Ammon's horn (tissue), 1 donor: ENCODE measurements at regions not wholly inside any gene's neighbourhood (a gene's known extent, or its start where the extent isn't known, plus 50 kb on each side); places are given as distances from the start of the nearest gene placed in this dataset.
A peak's percentile ranks its signal among the peaks of the same experiment; 100 is the strongest.

Source experiments
- DNase-seq: peaks from one replicate; pipeline ENCODE4 v3.0.0-alpha.2; 2016; ENCODE audit warnings: low spot score

DNA sequence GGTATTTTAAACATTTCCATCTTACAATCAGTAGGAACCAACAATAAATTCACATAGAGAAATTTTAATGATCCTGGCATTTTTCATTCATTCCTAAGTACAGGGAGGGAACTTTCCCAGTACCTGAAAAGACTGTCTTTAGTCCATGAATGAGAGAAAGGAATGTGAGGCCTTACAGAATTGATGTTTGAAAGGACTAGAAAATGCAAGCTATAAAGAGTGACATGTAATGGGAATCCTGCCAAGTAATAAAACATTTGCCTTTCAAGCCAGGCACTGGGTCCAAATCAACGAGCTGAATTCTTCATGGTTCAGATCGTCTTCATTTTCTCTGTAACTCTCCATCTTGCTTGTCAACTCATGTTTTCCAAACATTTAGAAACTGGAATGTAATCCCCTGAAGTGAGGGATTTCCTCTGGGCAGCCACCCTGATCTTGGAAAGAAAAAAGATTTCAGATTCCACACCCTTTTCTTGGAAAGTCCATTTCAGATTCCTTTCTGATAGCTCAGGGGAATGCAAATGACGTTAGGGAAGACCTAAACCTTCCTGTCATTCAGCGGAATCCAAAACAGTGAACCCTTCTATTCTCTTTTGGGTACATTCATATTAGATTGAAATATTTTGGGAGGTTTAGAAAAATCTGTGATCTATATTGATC lies 315.8 kb downstream of the SH3GL2 start:
- DNase-seq: no peak

DNA sequence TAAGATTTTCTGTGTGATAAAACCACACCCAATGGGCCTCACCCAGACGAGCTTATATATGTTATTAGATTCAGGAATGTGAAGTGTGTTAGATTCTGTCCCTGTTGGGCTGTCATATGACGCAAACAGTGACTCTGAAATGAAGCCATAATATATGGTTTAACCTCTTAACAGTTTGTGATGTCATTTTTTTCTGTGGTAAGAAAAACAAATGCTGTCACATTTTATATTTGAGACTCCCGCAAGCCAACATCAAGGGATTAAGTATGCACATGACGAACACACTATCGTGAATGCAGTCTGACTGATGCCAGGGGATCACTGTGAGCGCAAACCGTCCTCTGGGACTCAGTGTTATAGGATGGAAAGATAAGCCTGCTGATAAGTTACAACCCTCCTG lies 321.7 kb downstream of the SH3GL2 start:
- DNase-seq: no peak

DNA sequence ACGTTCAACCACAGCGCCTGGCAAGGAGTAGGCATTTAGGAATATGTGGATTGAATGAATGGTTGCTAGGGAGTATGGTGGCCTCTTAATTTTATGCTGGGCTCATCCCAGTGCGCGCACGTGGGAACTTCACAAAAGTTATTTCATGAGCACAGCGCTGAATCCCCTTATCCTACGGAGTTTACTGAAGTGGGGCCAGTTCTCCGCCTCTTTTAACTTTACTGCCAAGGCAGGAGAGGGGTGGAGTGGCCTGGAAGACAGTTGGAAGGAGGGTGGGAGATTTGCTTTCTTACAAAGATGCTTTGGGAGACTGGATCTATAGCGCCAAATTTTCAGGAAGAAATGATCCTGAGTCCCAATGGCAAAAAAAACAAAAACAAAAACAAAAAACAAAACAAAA lies 326.5 kb downstream of the SH3GL2 start:
- DNase-seq: no peak

DNA sequence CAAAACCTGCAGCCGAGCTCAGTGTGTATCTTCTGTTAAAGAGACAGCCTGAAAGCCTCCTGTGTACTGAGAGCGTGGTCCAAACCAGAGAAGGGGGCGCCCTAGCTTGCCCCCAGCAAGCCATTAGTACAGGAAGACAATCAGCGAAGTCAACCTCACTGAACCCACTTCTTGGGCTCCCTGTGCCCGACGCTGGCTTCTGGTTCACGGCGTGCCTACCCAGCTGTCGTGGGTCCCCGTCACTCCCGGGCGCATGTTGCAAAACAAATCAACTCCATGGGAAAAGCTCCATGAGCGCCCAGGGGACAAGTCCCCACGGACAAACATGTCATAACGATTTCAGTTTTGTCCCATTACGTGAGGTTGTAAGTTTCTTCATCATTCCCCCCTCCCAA lies 326.9 kb downstream of the SH3GL2 start:
- DNase-seq: no peak

DNA sequence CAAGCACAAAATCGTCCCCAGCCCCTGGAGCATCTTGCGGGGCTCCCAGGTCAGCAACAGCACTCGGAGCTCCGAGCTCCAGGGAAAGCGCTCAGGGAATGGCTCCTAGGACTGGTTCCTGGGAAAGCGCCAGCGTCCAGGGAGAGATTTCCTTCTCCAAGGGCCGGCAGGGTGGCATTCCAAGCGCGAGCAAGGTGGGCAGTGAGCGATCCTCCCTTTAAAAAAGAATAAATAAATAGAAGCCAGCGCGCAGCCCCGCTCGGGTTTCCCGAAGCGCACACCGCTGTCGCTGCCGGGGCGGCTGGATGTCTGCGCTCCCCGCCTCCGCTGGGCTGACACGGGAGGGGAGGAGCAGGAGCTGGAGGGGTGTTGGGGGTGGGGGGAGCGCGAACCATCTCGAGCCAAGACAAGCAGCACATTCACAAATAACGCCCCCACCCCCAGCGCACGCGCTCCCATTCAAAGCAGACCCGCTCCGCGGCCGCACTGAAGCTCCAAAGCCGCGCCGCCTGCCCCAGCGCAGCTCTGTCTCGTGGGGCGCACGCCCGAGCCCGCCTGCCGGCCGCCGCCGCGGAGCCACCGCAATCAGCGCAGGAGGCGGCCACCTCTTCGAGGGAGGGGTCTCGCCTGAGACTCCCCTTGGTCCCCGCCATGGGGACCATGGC lies 327.4 kb downstream of the SH3GL2 start:
- peak; percentile 10 for DNase-seq

DNA sequence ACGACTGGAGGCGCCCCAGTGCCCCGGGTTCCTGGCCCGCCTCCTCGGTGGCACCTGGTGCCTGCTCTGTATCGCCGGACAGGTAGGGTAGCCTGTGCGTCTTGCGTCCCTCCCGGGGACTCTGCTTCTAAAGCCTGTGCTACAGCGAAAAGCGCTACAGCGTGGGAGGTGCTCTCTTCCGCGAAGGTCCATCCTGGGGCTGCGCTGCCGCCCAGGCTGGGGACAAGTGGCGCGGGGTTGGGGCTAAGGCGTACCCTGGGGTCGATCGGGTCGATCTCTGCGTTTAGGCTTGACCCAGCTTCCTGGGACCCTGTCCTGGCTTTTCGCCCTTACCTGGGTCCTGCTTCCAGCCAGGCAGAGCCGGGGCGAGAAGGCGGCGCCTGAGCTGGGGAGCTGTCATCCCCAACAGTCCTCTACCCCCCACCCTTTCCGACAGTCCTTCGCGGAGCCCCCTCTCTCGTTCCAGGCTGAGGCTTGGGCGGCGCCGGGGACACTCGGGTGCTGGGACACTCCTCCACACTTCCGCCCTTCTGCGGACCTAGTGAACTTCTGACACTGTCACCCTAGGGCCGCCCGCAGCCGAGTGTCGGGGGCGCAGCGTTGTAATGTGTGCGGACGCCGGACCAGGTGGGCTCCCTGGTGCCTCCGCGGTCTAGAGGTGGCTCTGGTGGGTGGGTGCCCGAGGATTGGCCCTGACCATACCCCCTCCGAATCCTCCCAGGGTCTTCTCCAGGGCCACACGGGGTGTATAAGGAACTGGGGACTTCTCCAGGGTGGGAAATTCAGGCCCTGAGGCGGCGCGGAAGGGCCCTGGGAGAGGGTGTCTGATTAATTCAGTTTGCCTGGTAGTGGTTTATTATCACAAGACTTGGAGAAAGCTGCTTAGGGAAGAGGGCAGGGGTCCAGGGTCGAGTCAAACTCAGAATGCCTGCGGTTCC lies 328.2 kb downstream of the SH3GL2 start:
- DNase-seq: no peak

DNA sequence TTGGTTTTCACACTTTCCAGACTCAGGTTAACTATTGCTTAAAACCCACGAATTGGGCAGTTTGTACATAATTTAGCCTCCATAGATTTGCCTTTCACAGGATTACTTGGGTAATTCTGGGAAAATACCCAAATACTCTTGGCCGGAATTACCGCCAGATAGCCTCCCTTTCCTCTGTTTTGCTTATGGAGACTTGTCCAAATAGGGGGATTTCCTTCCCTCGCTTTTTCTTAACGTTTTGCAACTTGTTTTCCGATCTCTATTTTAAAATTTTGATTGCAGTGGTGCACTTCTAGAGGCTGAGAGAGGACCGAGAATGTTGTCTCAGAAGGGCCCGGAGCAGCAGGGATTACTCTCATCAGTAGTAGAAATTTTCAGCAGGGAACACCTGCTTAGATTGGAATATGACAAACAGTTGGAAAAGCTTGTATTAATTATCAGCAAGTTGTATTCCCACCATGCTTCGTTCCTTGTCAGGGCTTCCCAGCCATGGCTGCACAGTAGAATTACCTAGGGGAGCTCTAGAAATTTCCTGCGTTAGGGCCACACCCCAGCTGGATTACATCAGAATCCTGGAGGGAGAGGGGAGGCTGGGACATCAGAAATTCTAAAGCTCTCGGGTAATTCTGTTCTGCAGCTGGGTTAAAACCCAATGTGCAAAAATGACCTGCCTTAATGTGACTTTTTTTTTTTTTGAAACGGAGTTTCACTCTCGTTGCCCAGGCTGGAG lies 329.1 kb downstream of the SH3GL2 start:
- no peak for DNase-seq

DNA sequence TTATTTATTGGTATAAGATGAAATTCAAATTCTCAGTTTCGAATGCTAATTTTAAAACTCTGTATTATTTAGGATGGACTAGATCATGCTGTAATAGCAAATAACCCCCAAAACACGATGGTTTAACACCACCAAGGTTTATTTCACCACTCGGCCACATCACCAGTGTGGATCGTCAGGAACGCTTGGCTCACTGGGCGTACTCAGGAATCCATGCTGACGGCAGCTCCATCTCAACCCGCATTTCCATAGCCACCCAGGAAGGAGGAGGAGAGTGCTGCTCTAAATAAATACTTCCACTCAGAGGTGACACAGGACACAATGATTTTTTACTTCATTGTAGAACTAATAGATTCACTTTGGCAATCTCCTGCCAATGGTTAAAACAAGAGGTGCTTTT lies 347.4 kb downstream of the SH3GL2 start:
- DNase-seq: no peak

DNA sequence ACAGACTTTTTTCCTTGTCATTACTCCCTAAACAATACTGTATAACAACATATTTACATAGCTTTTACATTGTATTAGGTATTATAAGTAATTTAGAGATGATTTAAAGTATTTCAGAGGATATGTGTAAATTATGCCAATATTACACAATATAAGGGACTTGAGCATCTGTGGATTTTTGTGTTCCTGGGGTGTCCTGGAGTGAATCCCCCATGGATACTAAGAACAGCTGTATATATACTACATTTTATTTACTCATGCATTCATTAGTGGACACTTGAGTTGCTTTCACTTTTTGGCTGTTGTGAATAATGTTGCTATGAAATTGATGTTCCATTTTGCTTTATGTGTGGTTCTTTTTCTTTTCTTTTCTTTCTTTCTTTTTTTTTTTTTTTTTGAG lies 348.8 kb downstream of the SH3GL2 start:
- DNase-seq: no peak

DNA sequence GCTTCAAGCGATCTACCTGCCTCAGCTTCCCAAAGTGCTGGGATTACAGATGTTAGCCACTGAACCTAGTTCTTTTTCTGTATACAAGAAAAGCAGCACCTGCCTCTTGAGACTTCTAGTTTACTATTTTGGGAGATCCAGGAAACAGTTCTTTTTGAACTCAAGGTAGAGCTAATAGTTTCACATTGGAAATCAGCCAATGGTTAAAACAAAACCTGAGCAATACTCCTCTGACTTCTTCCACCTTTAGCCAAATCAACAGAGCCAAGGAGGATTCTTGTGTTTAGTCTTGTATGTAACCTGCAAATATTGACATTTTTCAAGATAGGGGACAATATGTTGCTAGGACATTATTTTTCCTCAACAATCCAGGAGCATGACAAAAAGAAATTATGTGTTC lies 349.4 kb downstream of the SH3GL2 start:
- DNase-seq: no peak

DNA sequence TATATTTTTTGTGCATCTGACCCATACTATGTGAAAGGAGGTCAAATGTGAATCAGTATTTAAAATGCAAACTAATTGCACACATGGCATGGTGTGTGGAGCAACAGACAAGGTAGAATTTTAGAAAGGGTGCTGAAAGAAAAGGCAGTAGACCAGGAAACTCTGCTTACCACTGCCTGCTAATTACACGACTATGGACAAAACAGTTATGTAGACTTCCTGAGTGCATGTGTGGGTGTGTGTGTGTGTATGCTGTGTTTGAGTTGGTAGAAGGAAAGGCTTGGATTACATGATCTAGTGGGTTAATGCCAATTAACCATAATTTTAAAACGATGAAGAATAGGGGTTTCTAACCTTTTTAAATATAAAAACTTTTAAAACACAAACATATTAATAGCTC lies 349.9 kb downstream of the SH3GL2 start:
- DNase-seq: no peak

DNA sequence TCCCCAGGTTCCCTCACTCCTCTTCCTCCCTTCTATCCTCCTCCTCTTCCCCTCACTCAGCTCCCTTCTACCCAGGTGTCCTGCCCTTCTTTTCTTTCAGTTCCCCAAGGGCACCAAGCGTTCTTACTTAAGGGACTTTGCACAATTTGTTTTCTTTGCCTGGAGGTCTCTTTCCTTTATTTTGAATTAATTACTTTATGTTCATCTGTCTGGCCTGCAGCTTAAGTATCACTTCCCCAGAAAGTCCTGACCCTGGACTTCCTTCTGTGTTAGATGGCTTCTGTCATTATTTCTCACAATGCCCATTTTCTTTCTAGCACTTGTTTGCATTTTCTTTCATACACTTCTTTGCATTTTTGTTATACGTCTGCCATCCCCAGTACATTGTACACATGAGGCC lies 350.6 kb downstream of the SH3GL2 start:
- no peak for DNase-seq

DNA sequence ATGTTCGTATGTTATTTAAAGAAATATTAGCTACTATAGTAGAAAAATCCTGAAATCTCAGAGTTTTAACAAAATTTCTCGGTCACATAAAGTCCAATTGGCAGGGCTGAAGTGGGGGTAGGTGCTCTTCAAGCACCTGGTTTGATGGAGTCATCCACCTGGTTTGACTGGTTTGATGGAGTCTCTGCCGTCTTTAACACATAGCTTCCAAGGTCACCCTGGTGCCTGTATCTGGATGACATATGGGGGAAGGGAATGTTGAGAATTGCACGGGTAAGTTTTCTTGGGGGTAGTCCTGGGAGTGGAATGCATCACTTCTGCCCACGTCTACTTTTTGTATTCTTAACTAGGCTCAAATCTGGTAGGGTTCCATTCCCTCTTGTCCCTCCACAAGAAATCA lies 351.2 kb downstream of the SH3GL2 start:
- DNase-seq: no peak

DNA sequence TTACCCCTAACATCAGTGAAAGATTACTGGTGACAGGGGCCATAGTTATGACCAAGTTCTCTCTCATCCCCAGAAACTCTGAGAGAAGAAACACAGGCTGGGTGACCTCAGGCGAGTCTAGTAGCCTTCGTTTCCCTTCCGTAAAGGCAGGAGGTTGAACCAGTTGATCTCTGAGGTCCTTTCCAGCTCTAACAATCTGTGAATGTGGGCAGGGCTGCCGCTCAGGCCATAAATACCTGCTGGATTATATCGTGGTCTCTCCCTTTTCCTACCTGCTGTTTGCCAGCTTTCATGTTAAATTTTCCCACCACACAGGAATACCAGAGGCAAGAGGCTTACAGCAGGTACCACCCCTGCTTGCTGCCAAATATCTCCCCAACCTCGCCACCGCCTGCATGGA lies 357.5 kb downstream of the SH3GL2 start:
- no peak for DNase-seq

DNA sequence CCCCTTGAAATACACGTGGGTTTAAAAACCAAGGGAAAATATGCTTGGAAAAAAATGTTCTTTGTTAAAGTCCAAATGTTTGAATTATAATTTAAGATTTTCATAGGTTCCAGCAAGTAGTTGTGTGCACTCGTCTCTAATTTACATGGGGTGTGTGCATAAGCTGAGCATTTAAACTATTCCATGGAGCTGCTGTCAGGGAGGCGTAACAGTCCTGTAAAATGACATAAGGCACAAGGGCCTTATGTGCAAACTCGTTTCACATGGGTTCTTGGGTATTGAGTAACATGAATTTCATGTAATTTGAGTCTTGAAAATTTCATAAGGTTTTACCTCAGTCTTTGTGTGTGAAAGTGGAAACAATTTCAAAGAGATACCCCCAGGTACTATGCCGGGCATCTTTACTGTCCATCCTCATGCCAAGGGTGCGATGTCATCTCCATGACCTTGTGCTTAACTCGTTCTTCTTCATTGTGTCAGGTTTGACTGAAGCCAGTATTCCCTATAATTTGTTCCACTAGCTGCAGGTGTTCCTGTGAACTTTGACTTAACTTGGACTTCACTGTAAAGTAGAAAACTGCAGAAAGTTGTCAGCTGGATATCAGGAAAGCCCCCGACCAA lies 359.3 kb downstream of the SH3GL2 start:
- no peak for DNase-seq

DNA sequence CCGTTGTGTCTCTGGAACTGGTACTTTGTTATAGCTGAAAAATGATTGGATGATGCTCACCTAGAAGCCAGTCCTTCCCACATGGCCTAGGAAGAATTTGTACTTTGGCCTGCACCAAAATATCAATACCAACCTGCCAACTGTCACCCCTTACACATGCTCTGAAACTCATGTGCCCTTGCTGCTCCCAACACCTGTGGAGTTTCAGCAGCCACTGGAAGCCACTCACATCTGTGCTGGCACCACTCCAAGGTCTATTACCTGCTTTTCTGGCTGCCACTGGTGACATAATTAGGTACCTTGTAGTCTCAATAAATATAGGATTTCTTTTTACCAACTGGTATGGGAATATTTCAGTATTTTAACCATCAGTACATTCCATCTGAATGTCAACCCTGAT lies 363.6 kb downstream of the SH3GL2 start:
- no peak for DNase-seq

DNA sequence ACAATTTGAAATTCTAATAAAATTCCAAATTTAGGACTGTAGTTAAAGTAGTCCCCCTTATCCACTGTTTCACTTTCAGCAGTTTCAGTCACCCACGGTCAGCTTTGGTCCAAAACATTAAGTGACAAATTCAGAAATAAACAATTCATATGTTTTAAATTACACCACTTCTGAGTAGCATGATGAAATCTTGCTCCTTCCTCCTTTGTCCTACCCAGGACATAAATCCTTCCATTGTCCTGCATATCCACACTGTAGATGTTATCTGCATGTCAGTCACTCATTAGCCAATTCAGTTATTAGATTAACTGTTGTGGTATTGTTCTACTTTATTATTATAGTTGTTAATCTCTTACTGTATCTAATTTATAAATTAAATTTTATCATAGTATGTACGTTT lies 376.5 kb downstream of the SH3GL2 start:
- no peak for DNase-seq

DNA sequence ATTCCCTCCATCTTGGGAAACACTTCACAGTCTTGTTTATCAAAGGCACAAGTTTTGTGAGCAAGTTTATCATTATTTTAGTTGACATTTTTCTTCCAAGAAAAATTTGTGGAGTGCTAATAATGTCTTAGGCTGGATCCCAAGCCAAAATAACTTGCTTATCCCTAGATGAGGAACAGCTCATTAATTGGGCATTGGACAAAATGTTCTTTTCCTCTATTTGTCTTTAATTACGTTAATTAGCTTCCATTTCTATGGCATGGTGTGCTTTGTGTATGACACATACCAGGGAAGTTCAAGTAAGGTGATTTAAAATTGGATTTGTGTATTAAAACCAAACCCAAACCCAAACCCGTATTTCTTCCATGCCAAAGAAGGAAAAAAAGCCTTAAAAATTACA lies 379.5 kb downstream of the SH3GL2 start:
- DNase-seq: no peak

DNA sequence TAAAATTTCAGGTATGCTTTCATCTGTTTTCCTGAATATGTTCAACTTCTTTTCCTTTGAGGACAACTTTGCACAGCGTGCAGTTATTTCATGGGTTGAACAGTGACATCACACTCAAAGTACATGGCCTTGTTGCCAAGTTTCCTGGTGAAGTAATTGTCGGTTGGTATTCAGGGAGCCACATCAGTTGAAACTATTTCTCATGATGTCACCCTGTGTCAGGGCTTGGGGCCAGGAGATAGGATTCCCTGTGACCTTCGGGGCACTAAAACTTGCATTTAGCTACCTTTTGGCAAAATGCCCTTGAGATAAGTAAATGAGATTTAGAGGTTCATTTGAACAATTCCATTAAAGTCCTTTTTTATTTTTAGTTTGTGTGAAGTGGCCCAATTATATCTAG lies 383.9 kb downstream of the SH3GL2 start:
- no peak for DNase-seq

DNA sequence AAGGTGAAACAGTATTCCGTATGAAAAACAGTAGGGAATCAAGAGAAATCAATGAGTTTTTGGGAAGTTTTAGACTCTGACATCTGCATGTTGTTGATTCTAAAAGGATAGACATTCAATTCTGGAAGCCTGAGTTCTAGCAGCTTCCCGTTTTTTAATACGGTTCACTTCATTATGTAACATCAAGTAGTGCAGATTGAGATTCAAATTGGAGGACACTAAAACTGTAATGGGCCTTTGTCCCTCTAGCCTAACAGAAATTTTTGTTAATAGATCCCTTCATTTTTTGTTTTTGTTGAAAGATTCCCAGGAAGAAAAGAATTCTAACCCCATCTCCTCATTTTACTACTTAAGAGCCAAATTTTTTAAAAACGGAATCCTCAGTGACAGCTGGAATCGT lies 384.6 kb downstream of the SH3GL2 start:
- no peak for DNase-seq

DNA sequence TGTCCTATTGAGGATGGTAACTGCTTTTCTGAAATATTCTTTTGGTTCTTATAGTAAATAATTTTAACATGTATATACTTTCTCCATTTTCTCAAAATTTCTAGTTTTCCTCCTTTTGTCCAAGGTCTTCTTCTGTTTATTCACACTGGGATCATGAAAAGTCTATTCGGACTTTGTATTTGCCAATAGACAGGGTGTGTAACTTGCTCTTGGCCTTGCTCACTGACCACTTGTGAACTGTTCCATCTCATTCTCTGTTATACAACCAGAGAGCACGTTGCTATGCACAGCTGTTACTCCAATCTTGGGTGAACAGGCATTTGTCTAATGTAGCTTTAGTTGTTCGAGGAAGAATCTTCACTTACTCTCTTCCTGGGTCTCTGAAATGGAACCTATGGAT lies 388.9 kb downstream of the SH3GL2 start:
- DNase-seq: no peak

DNA sequence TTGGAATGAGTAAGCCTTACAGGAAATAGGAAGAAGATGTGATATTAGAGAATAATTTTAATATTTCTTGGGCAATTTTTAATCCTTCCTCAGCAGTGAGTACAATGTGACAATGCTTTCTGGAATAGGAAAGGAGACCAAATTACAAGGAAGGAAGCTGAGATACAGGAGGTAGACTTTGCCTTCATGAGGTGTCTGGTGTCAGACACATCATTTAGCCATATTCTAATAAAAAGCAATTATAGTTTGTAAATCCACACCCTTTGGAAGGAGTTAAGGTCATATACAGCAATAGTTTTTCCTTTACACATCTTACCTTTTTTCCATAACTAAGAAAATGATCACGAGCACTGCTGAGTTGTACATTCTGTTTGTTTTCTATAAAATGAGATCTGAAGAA lies 390.4 kb downstream of the SH3GL2 start:
- no peak for DNase-seq
